ENCODE measurements at regions not wholly inside any gene's neighbourhood (a gene's known extent, or its start where the extent isn't known, plus 50 kb on each side); places are given as distances from the start of the nearest gene placed in this dataset.

DNA sequence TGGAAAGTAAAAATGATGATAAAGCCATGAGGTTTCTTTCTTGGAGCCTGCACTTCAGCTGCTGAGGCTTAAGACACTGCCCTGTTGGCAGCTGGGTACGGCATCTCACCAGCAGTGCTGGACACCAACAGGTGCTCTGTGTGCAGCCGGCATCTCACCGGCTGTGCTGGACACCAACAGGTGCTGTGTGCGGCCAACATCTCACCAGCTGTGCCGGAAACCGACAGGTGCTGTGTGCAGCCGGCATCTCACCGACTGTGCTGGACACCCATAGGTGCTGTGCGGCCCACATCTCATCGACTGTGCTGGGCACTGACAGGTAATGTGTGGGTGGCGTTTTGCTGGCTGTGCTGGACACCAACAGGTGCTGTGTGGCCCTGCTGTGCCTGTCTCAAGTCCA lies 190.8 kb downstream of the TMEM18 start:
- Histone ChIP-seq H4K20me1 (ENCODE audit: insufficient read depth) (no peaks in the 10 kb centered on the region), H3K4me1 (ENCODE audit: control insufficient read depth in 1 of 2, insufficient read depth in 2 of 2, low read length in 2 of 2) (no peaks in the 10 kb centered on the region), H2AFZ (ENCODE audit: low read depth, low read length, poor library complexity, severe bottlenecking) (no peak overlapping the region), H3K79me2 (ENCODE audit: insufficient read depth, low read length) (no peaks in the 10 kb centered on the region), H3K4me3 (replicated peaks in 1 of 2; ENCODE audit: low read depth in 1 of 2, low read length in 2 of 2) (no peak overlapping the region), H3K9me3 (ENCODE audit: control insufficient read depth in 1 of 2, insufficient read depth in 1 of 2, low read depth in 1 of 2, low read length in 2 of 2) (no peaks in the 10 kb centered on the region), H3K4me2 (ENCODE audit: low read length) (no peak overlapping the region), H3K9ac (ENCODE audit: low read length) (no peak overlapping the region), H3K36me3 (ENCODE audit: control insufficient read depth in 1 of 2, insufficient read depth in 2 of 2, low read length in 2 of 2) (no peaks in the 10 kb centered on the region), H3K9me2 (ENCODE audit: insufficient read depth) (no peaks in the 10 kb centered on the region), H3K27ac (ENCODE audit: low read depth, low read length) (no peak overlapping the region), H3K27me3 (ENCODE audit: insufficient read depth, low read length) (peaks cover 5% of the 10 kb centered on the region)
- ChIA-PET RAD21 (ENCODE audit: low non-redundant PET in 1 of 2, low total read pairs in 2 of 2, uncharacterized antibody in 2 of 2, unreplicated experiment in 2 of 2) (no interaction called here), POLR2A (no interaction called here), CTCF (no interaction called here)
- DNase-seq (ENCODE audit: low read depth, low spot score): no peak
- no peak for ATAC-seq
- BruUV-seq (replicated peaks): no TSS peak
- TF ChIP-seq, protein P1, sequence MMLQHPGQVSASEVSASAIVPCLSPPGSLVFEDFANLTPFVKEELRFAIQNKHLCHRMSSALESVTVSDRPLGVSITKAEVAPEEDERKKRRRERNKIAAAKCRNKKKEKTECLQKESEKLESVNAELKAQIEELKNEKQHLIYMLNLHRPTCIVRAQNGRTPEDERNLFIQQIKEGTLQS (IDR thresholded peaks at IDR 0.05): no peak
- no peak for TF ChIP-seq POLR2A (IDR thresholded peaks at IDR 0.05; ENCODE audit: borderline replicate concordance, extremely low read depth, insufficient read depth, insufficient read length)
- no peak for TF ChIP-seq POLR2AphosphoS5 (IDR thresholded peaks at IDR 0.05; ENCODE audit: low read depth, low read length)
- no peak for TF ChIP-seq SRF (IDR thresholded peaks at IDR 0.05; ENCODE audit: low read depth)
- TF ChIP-seq, protein P2, sequence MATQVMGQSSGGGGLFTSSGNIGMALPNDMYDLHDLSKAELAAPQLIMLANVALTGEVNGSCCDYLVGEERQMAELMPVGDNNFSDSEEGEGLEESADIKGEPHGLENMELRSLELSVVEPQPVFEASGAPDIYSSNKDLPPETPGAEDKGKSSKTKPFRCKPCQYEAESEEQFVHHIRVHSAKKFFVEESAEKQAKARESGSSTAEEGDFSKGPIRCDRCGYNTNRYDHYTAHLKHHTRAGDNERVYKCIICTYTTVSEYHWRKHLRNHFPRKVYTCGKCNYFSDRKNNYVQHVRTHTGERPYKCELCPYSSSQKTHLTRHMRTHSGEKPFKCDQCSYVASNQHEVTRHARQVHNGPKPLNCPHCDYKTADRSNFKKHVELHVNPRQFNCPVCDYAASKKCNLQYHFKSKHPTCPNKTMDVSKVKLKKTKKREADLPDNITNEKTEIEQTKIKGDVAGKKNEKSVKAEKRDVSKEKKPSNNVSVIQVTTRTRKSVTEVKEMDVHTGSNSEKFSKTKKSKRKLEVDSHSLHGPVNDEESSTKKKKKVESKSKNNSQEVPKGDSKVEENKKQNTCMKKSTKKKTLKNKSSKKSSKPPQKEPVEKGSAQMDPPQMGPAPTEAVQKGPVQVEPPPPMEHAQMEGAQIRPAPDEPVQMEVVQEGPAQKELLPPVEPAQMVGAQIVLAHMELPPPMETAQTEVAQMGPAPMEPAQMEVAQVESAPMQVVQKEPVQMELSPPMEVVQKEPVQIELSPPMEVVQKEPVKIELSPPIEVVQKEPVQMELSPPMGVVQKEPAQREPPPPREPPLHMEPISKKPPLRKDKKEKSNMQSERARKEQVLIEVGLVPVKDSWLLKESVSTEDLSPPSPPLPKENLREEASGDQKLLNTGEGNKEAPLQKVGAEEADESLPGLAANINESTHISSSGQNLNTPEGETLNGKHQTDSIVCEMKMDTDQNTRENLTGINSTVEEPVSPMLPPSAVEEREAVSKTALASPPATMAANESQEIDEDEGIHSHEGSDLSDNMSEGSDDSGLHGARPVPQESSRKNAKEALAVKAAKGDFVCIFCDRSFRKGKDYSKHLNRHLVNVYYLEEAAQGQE (IDR thresholded peaks at IDR 0.05; ENCODE audit: low read depth): no peak
- no peak for TF ChIP-seq CEBPB (IDR thresholded peaks at IDR 0.05; ENCODE audit: low read depth)
- TF ChIP-seq, protein P3, sequence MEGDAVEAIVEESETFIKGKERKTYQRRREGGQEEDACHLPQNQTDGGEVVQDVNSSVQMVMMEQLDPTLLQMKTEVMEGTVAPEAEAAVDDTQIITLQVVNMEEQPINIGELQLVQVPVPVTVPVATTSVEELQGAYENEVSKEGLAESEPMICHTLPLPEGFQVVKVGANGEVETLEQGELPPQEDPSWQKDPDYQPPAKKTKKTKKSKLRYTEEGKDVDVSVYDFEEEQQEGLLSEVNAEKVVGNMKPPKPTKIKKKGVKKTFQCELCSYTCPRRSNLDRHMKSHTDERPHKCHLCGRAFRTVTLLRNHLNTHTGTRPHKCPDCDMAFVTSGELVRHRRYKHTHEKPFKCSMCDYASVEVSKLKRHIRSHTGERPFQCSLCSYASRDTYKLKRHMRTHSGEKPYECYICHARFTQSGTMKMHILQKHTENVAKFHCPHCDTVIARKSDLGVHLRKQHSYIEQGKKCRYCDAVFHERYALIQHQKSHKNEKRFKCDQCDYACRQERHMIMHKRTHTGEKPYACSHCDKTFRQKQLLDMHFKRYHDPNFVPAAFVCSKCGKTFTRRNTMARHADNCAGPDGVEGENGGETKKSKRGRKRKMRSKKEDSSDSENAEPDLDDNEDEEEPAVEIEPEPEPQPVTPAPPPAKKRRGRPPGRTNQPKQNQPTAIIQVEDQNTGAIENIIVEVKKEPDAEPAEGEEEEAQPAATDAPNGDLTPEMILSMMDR (IDR thresholded peaks at IDR 0.05 in 2 of 3, conservative IDR thresholded peaks at IDR 0.05 in 1 of 3; ENCODE audit: borderline replicate concordance in 1 of 3, insufficient read depth in 1 of 3, low read depth in 2 of 3, low read length in 2 of 3): no peak
- no peak for TF ChIP-seq EZH2 (IDR thresholded peaks at IDR 0.05)
- TF ChIP-seq, protein P4, sequence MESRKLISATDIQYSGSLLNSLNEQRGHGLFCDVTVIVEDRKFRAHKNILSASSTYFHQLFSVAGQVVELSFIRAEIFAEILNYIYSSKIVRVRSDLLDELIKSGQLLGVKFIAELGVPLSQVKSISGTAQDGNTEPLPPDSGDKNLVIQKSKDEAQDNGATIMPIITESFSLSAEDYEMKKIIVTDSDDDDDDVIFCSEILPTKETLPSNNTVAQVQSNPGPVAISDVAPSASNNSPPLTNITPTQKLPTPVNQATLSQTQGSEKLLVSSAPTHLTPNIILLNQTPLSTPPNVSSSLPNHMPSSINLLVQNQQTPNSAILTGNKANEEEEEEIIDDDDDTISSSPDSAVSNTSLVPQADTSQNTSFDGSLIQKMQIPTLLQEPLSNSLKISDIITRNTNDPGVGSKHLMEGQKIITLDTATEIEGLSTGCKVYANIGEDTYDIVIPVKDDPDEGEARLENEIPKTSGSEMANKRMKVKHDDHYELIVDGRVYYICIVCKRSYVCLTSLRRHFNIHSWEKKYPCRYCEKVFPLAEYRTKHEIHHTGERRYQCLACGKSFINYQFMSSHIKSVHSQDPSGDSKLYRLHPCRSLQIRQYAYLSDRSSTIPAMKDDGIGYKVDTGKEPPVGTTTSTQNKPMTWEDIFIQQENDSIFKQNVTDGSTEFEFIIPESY (IDR thresholded peaks at IDR 0.05; ENCODE audit: extremely low read depth, insufficient replicate concordance, low read length): no peak
- no peak for TF ChIP-seq CBX3 (IDR thresholded peaks at IDR 0.05; ENCODE audit: low read depth)
- TF ChIP-seq SP1 (IDR thresholded peaks at IDR 0.05; ENCODE audit: low read depth): no peak
- no peak for TF ChIP-seq RAD21 (IDR thresholded peaks at IDR 0.05; ENCODE audit: low read depth)
- TF ChIP-seq EZH2phosphoT487 (IDR thresholded peaks at IDR 0.05; ENCODE audit: borderline replicate concordance): no peak
- TF ChIP-seq, protein P5, sequence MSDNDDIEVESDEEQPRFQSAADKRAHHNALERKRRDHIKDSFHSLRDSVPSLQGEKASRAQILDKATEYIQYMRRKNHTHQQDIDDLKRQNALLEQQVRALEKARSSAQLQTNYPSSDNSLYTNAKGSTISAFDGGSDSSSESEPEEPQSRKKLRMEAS (IDR thresholded peaks at IDR 0.05): no peak
- TF ChIP-seq ELF1 (IDR thresholded peaks at IDR 0.05; ENCODE audit: borderline replicate concordance, low read depth): no peak
- no peak for TF ChIP-seq ZNF274 (IDR thresholded peaks at IDR 0.05; ENCODE audit: low read depth, low read length)
- no peak for TF ChIP-seq EGR1 (IDR thresholded peaks at IDR 0.05; ENCODE audit: low read depth)
- no peak for TF ChIP-seq YY1 (IDR thresholded peaks at IDR 0.05; ENCODE audit: extremely low read depth, insufficient replicate concordance, low read depth, low read length)
- intact Hi-C loops (cut with micrococcal nuclease): no loop called here

All from HCT116 (cell line).